ENCODE measurements at regions not wholly inside any gene's neighbourhood (a gene's known extent, or its start where the extent isn't known, plus 50 kb on each side); places are given as distances from the start of the nearest gene placed in this dataset.

GRCh38 chr4:67134616-67135015, 410.7 kb downstream of the CENPC start:
- TF ChIP-seq CTCF (IDR thresholded peaks at IDR 0.05; ENCODE audit: low read depth, low read length, poor library complexity, severe bottlenecking): no peak
- TF ChIP-seq EZH2phosphoT487 (IDR thresholded peaks at IDR 0.05; ENCODE audit: borderline replicate concordance, low read length): no peak
